ENCODE measurements at regions not wholly inside any gene's neighbourhood (a gene's known extent, or its start where the extent isn't known, plus 50 kb on each side); places are given as distances from the start of the nearest gene placed in this dataset.
A peak's percentile ranks its signal among the peaks of the same experiment; 100 is the strongest.

- intact Hi-C loops (cut with DNase I): no loop called here
- no peak for DNase-seq
Measured at GRCh38 chr11:104830508-104830907, 67.8 kb downstream of the CASP12 start.

GRCh38 chr11:104830080-104830479 lies 68.2 kb downstream of the CASP12 start:
- no peak for DNase-seq
- intact Hi-C loops (cut with DNase I): no loop called here

GRCh38 chr11:104826772-104827171 lies 71.5 kb downstream of the CASP12 start:
- intact Hi-C loops (cut with DNase I): no loop called here
- no peak for DNase-seq

- intact Hi-C loops (cut with DNase I): no loop called here
- DNase-seq: no peak
Measured at GRCh38 chr11:104823657-104824056, 74.6 kb downstream of the CASP12 start.

GRCh38 chr11:104820431-104820830 lies 77.8 kb downstream of the CASP12 start:
- DNase-seq: no peak
- intact Hi-C loops (cut with DNase I): no loop called here

- DNase-seq: no peak
Measured at GRCh38 chr11:104819603-104820002, 78.7 kb downstream of the CASP12 start.

GRCh38 chr11:104819107-104819506 lies 79.2 kb downstream of the CASP12 start:
- intact Hi-C loops (cut with DNase I): no loop called here
- DNase-seq: no peak

More at GRCh38 chr11:104819603-104820002, 78.7 kb downstream of the CASP12 start:
- intact Hi-C loops (cut with DNase I): no loop called here

GRCh38 chr11:104817973-104818372 lies 80.3 kb downstream of the CASP12 start:
- intact Hi-C loops (cut with DNase I): no loop called here
- no peak for DNase-seq

- DNase-seq: no peak
- intact Hi-C loops (cut with DNase I): no loop called here
Measured at GRCh38 chr11:104813532-104813931, 84.7 kb downstream of the CASP12 start.

- peak in 5 of 10 donors; percentile 9 to 37 (median 19) for DNase-seq
- intact Hi-C loops (cut with DNase I): no loop called here
Measured at GRCh38 chr11:104812103-104812788, 86.0 kb downstream of the CASP12 start.

GRCh38 chr11:104803776-104804175 lies 94.5 kb downstream of the CASP12 start:
- intact Hi-C loops (cut with DNase I): loop anchor here (10.0 kb wide), 1 partner anchor 551 kb away; no protein-coding TSS in a partner anchor
- DNase-seq: no peak

- DNase-seq: no peak
Measured at GRCh38 chr11:104799251-104799650, 99.0 kb downstream of the CASP12 start.

GRCh38 chr11:104798789-104799188 lies 99.5 kb downstream of the CASP12 start:
- intact Hi-C loops (cut with DNase I): no loop called here
- no peak for DNase-seq

More at GRCh38 chr11:104799251-104799650, 99.0 kb downstream of the CASP12 start:
- intact Hi-C loops (cut with DNase I): no loop called here

GRCh38 chr11:104796301-104796700 lies 102.0 kb downstream of the CASP12 start:
- no peak for DNase-seq
- intact Hi-C loops (cut with DNase I): no loop called here

GRCh38 chr11:104795501-104796213 lies 102.6 kb downstream of the CASP12 start:
- no peak for DNase-seq
- intact Hi-C loops (cut with DNase I): no loop called here

GRCh38 chr11:104792861-104793260 lies 105.4 kb downstream of the CASP12 start:
- intact Hi-C loops (cut with DNase I): no loop called here
- DNase-seq: no peak

GRCh38 chr11:104791896-104792295 lies 106.4 kb downstream of the CASP12 start:
- intact Hi-C loops (cut with DNase I): no loop called here
- DNase-seq: no peak

- intact Hi-C loops (cut with DNase I): no loop called here
- no peak for DNase-seq
Measured at GRCh38 chr11:104784684-104785460, 113.4 kb downstream of the CASP12 start.

- intact Hi-C loops (cut with DNase I): no loop called here
- DNase-seq: no peak
Measured at GRCh38 chr11:104783241-104783640, 115.0 kb downstream of the CASP12 start.

- intact Hi-C loops (cut with DNase I): no loop called here
- no peak for DNase-seq
Measured at GRCh38 chr11:104782377-104782754, 115.9 kb downstream of the CASP12 start.

- no peak for DNase-seq
- intact Hi-C loops (cut with DNase I): no loop called here
Measured at GRCh38 chr11:104781719-104782376, 116.4 kb downstream of the CASP12 start.

All from posterior cingulate gyrus (tissue), 11 donors.